ENCODE measurements at regions not wholly inside any gene's neighbourhood (a gene's known extent, or its start where the extent isn't known, plus 50 kb on each side); places are given as distances from the start of the nearest gene placed in this dataset.

- TF ChIP-seq CTCF (IDR thresholded peaks at IDR 0.05; ENCODE audit: control extremely low read depth in 1 of 3, insufficient read depth in 1 of 3, low read depth in 1 of 3, low read length in 3 of 3) (no peak), EZH2 (IDR thresholded peaks at IDR 0.05; ENCODE audit: low read depth, low read length, severe bottlenecking) (no peak), EP300 (IDR thresholded peaks at IDR 0.05; ENCODE audit: borderline replicate concordance in 1 of 2, low read depth in 2 of 2, low read length in 2 of 2) (no peak), HDAC6 (IDR thresholded peaks at IDR 0.05; ENCODE audit: low read depth, low read length) (no peak), POLR2A (IDR thresholded peaks at IDR 0.05; ENCODE audit: control extremely low read depth in 1 of 2, low read depth in 2 of 2, low read length in 2 of 2) (no peak), POLR2AphosphoS5 (IDR thresholded peaks at IDR 0.05; ENCODE audit: low read depth, low read length) (no peak), JUN (IDR thresholded peaks at IDR 0.05; ENCODE audit: low read depth, low read length) (no peak), RAD21 (IDR thresholded peaks at IDR 0.05 in 1 of 2, conservative IDR thresholded peaks at IDR 0.05 in 1 of 2; ENCODE audit: low read depth in 2 of 2, low read length in 2 of 2) (no peak), SP2 (IDR thresholded peaks at IDR 0.05; ENCODE audit: low read length) (no peak), TAF7 (optimal IDR thresholded peaks at IDR 0.05; ENCODE audit: borderline replicate concordance, low read depth, low read length) (no peak), SIN3A (conservative IDR thresholded peaks at IDR 0.05 in 1 of 2, IDR thresholded peaks at IDR 0.05 in 1 of 2; ENCODE audit: low read depth in 1 of 2, low read length in 2 of 2) (no peak)
These were observed 147.7 kb upstream of the TSC22D2 start for GRCh38 chr3:150260398-150260710.
